HFF-Myc (cell line): ENCODE measurements at regions not wholly inside any gene's neighbourhood (a gene's known extent, or its start where the extent isn't known, plus 50 kb on each side); places are given as distances from the start of the nearest gene placed in this dataset.
A peak's percentile ranks its signal among the peaks of the same experiment; 100 is the strongest.

Experiments
- DNase-seq: peaks from one replicate; pipeline ENCODE4 v3.0.0-alpha.2; 2011; ENCODE audit warnings: low read depth; ENCODE audit errors: extremely low read depth
- H3K4me3 ChIP-seq: replicated peaks from 2 replicates; pipeline ENCODE4 v1.5.1; 2011; ENCODE audit warnings: low read depth, mild to moderate bottlenecking, control low read depth, low read length
- CTCF ChIP-seq: IDR thresholded peaks from 2 replicates; pipeline ENCODE4 v1.5.1; 2012; ENCODE audit warnings: mild to moderate bottlenecking, low read depth, low read length, control low read depth; ENCODE audit errors: missing control alignments

GRCh38 chr20:60365064-60365666 lies 406.9 kb downstream of the CDH26 start:
- H3K4me3 ChIP-seq: no peak overlapping the region
- no peak for DNase-seq
- TF ChIP-seq CTCF: peak; percentile 6

- no peak overlapping the region for H3K4me3 ChIP-seq
- no peak for TF ChIP-seq CTCF
- no peak for DNase-seq
These were observed 407.7 kb downstream of the CDH26 start for GRCh38 chr20:60365882-60366281.

GRCh38 chr20:60371384-60371783 lies 413.2 kb downstream of the CDH26 start:
- H3K4me3 ChIP-seq: no peak overlapping the region
- no peak for TF ChIP-seq CTCF
- no peak for DNase-seq

- no peak for TF ChIP-seq CTCF
- no peak overlapping the region for H3K4me3 ChIP-seq
- no peak for DNase-seq
These were observed 414.1 kb downstream of the CDH26 start for GRCh38 chr20:60372275-60372674.

- DNase-seq: no peak
These were observed 414.6 kb downstream of the CDH26 start for GRCh38 chr20:60372822-60373221.

GRCh38 chr20:60378620-60379019 lies 420.4 kb downstream of the CDH26 start:
- TF ChIP-seq CTCF: no peak
- DNase-seq: no peak
- H3K4me3 ChIP-seq: no peak overlapping the region

More at GRCh38 chr20:60372822-60373221, 414.6 kb downstream of the CDH26 start:
- TF ChIP-seq CTCF: no peak
- H3K4me3 ChIP-seq: no peak overlapping the region
